ENCODE measurements at regions not wholly inside any gene's neighbourhood (a gene's known extent, or its start where the extent isn't known, plus 50 kb on each side); places are given as distances from the start of the nearest gene placed in this dataset.

GRCh38 chr7:86202833-86203232, 440.9 kb upstream of the GRM3 start:
- no peak for TF ChIP-seq CTCF (IDR thresholded peaks at IDR 0.05; ENCODE audit: control insufficient read depth, insufficient read depth, low read depth, low read length, missing control alignments)
- no peak overlapping the region for H3K4me3 ChIP-seq (ENCODE audit: control insufficient read depth, low read depth, low read length)
- DNase-seq (ENCODE audit: low read depth): no peak

GRCh38 chr7:86201767-86202166, 441.9 kb upstream of the GRM3 start:
- DNase-seq (ENCODE audit: low read depth): no peak
- no peak overlapping the region for H3K4me3 ChIP-seq (ENCODE audit: control insufficient read depth, low read depth, low read length)
- no peak for TF ChIP-seq CTCF (IDR thresholded peaks at IDR 0.05; ENCODE audit: control insufficient read depth, insufficient read depth, low read depth, low read length, missing control alignments)

GRCh38 chr7:86199881-86200614, 443.7 kb upstream of the GRM3 start:
- no peak overlapping the region for H3K4me3 ChIP-seq (ENCODE audit: control insufficient read depth, low read depth, low read length)
- DNase-seq (ENCODE audit: low read depth): no peak
- no peak for TF ChIP-seq CTCF (IDR thresholded peaks at IDR 0.05; ENCODE audit: control insufficient read depth, insufficient read depth, low read depth, low read length, missing control alignments)

GRCh38 chr7:86190351-86190750, 453.4 kb upstream of the GRM3 start:
- no peak for TF ChIP-seq CTCF (IDR thresholded peaks at IDR 0.05; ENCODE audit: control insufficient read depth, insufficient read depth, low read depth, low read length, missing control alignments)
- no peak overlapping the region for H3K4me3 ChIP-seq (ENCODE audit: control insufficient read depth, low read depth, low read length)
- DNase-seq (ENCODE audit: low read depth): no peak

GRCh38 chr7:86181474-86181873, 462.2 kb upstream of the GRM3 start:
- no peak for TF ChIP-seq CTCF (IDR thresholded peaks at IDR 0.05; ENCODE audit: control insufficient read depth, insufficient read depth, low read depth, low read length, missing control alignments)
- no peak for DNase-seq (ENCODE audit: low read depth)

GRCh38 chr7:86164827-86165226, 478.9 kb upstream of the GRM3 start:
- no peak for TF ChIP-seq CTCF (IDR thresholded peaks at IDR 0.05; ENCODE audit: control insufficient read depth, insufficient read depth, low read depth, low read length, missing control alignments)
- H3K4me3 ChIP-seq (ENCODE audit: control insufficient read depth, low read depth, low read length): no peak overlapping the region
- DNase-seq (ENCODE audit: low read depth): no peak

More at GRCh38 chr7:86181474-86181873, 462.2 kb upstream of the GRM3 start:
- H3K4me3 ChIP-seq (ENCODE audit: control insufficient read depth, low read depth, low read length): no peak overlapping the region
